DOHH2 (cell line): ENCODE measurements at regions not wholly inside any gene's neighbourhood (a gene's known extent, or its start where the extent isn't known, plus 50 kb on each side); places are given as distances from the start of the nearest gene placed in this dataset.
"Not testable (repeated sequence)": the region's sequence is repeated elsewhere in the genome, so short reads cannot be mapped to it uniquely, and the experiment has no call there.

Experiments
- H3F3A ChIP-seq: fragments of 200-600 bp; sonication (generic), shearing (Covaris generic); 2 replicates; pipeline ENCODE4 v1.6.0; 2016; ENCODE audit warnings: antibody characterized with exemption, mild to moderate bottlenecking; ENCODE audit not compliant: control insufficient read depth, insufficient read depth
- H3K27ac ChIP-seq: fragments of 200-600 bp; sonication (generic); 2 replicates; pipeline ENCODE4 v1.5.1; 2014; ENCODE audit warnings: low read depth, mild to moderate bottlenecking, low read length, moderate library complexity
- H3K27me3 ChIP-seq: fragments of 200-600 bp; sonication (generic); 2 replicates; pipeline ENCODE4 v1.6.1; 2014; ENCODE audit warnings: mild to moderate bottlenecking, low read length, mixed read lengths; ENCODE audit not compliant: control insufficient read depth
- H3K36me3 ChIP-seq: fragments of 200-600 bp; sonication (generic); 2 replicates; pipeline ENCODE4 v1.6.1; 2014; ENCODE audit warnings: mild to moderate bottlenecking, low read length, moderate library complexity, mixed read lengths; ENCODE audit not compliant: control insufficient read depth
- H3K4me1 ChIP-seq: fragments of 200-600 bp; sonication (generic); 2 replicates; pipeline ENCODE4 v1.6.1; 2014; ENCODE audit warnings: mild to moderate bottlenecking, low read length, mixed read lengths; ENCODE audit not compliant: control insufficient read depth
- H3K4me2 ChIP-seq: fragments of 200-600 bp; sonication (generic); 2 replicates; pipeline ENCODE4 v1.6.0; 2014; ENCODE audit warnings: mild to moderate bottlenecking, low read length, moderate library complexity
- H3K4me3 ChIP-seq: fragments of 200-600 bp; sonication (generic); 2 replicates; pipeline ENCODE4 v1.5.1; 2014; ENCODE audit warnings: mild to moderate bottlenecking, low read length, mixed read lengths
- H3K79me2 ChIP-seq: fragments of 200-600 bp; sonication (generic); 2 replicates; pipeline ENCODE4 v1.6.1; 2014; ENCODE audit warnings: mild to moderate bottlenecking, low read length, mixed read lengths; ENCODE audit not compliant: control insufficient read depth
- H3K9me2 ChIP-seq: fragments of 200-600 bp; sonication (generic); replicated peaks from 2 replicates; pipeline ENCODE4 v1.6.1; 2014; ENCODE audit warnings: mild to moderate bottlenecking, low read length, mixed read lengths; ENCODE audit not compliant: control insufficient read depth
- H3K9me3 ChIP-seq: fragments of 200-600 bp; sonication (generic); 2 replicates; pipeline ENCODE4 v1.6.1; 2014; ENCODE audit warnings: antibody characterized with exemption, low read length, mixed read lengths; ENCODE audit not compliant: control insufficient read depth, insufficient read depth
- H4K20me1 ChIP-seq: fragments of 200-600 bp; sonication (generic); 2 replicates; pipeline ENCODE4 v1.6.0; 2014; ENCODE audit warnings: low read depth, mild to moderate bottlenecking, antibody characterized with exemption, low read length, moderate library complexity; ENCODE audit not compliant: control insufficient read depth, insufficient read depth
- EZH2phosphoT487 ChIP-seq: fragments of 200-600 bp; sonication (generic); IDR thresholded peaks from 2 replicates; pipeline ENCODE4 v1.6.1; 2017; ENCODE audit warnings: borderline replicate concordance, mild to moderate bottlenecking, antibody characterized with exemption, low read length, moderate library complexity, mixed read lengths
- TF ChIP-seq, protein P1 (sequence below): fragments of 200-600 bp; sonication (generic); IDR thresholded peaks from one replicate; pipeline ENCODE4 v1.5.1; 2014; ENCODE audit warnings: antibody characterized with exemption, mild to moderate bottlenecking, low read depth, low read length; ENCODE audit not compliant: poor library complexity, severe bottlenecking

DNA sequence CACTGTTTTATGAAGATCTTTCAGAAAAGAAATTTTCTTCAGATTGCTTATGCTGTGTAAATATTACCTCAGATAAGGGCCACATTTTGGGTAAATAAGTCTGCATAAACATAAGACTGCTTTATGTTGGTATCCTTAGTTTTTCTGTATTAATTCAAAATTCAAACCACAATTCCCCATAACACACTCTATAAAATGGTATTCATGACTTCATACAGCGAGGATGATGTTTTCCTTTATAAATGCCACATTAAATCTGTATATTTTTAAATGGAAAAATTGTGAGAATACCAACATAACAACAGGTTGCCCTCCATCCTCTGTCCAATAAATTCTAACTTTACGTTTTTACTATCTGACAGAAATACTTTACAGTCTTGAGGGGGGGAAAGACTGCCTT lies 248.7 kb upstream of the CXADR start:
- Histone ChIP-seq H3K4me1 (no peaks in the 10 kb centered on the region), H3F3A (no peaks in the 10 kb centered on the region), H3K4me3 (no peak overlapping the region), H3K9me2 (no peaks in the 10 kb centered on the region), H3K27ac (no peak overlapping the region), H4K20me1 (no peaks in the 10 kb centered on the region), H3K27me3 (no peaks in the 10 kb centered on the region), H3K4me2 (no peak overlapping the region), H3K79me2 (no peaks in the 10 kb centered on the region), H3K36me3 (no peaks in the 10 kb centered on the region), H3K9me3 (no peaks in the 10 kb centered on the region)
- TF ChIP-seq, protein P1, sequence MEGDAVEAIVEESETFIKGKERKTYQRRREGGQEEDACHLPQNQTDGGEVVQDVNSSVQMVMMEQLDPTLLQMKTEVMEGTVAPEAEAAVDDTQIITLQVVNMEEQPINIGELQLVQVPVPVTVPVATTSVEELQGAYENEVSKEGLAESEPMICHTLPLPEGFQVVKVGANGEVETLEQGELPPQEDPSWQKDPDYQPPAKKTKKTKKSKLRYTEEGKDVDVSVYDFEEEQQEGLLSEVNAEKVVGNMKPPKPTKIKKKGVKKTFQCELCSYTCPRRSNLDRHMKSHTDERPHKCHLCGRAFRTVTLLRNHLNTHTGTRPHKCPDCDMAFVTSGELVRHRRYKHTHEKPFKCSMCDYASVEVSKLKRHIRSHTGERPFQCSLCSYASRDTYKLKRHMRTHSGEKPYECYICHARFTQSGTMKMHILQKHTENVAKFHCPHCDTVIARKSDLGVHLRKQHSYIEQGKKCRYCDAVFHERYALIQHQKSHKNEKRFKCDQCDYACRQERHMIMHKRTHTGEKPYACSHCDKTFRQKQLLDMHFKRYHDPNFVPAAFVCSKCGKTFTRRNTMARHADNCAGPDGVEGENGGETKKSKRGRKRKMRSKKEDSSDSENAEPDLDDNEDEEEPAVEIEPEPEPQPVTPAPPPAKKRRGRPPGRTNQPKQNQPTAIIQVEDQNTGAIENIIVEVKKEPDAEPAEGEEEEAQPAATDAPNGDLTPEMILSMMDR = no peak
- TF ChIP-seq EZH2phosphoT487 = no peak

DNA sequence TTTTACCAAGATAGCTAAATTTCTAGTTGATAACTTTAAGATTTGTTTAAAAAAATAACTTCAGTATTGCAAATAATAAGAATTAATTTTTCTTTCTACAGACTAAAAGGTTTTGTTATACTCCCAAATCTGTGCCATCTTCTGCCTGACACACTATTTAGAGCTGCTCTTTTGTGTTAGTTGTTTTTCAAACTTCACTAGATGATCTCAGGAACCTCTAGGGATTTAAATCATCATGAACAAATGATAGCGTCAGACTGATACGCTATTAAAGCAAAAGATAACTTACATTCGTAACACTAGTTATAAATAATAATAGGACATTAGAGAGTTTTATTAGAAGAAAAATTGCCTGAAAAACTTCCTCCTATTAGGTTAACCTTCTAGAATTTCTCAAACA lies 243.1 kb upstream of the CXADR start:
- H3K4me1 ChIP-seq = no peaks in the 10 kb centered on the region
- H4K20me1 ChIP-seq = no peaks in the 10 kb centered on the region
- H3K27ac ChIP-seq = no peak overlapping the region
- no peaks in the 10 kb centered on the region for H3K9me3 ChIP-seq
- H3K4me2 ChIP-seq = no peak overlapping the region
- H3K4me3 ChIP-seq = no peak overlapping the region
- H3F3A ChIP-seq = no peaks in the 10 kb centered on the region
- H3K36me3 ChIP-seq = no peaks in the 10 kb centered on the region
- H3K79me2 ChIP-seq = no peaks in the 10 kb centered on the region
- no peaks in the 10 kb centered on the region for H3K27me3 ChIP-seq
- no peak for TF ChIP-seq EZH2phosphoT487
- TF ChIP-seq, protein P1 = no peak
- no peaks in the 10 kb centered on the region for H3K9me2 ChIP-seq

DNA sequence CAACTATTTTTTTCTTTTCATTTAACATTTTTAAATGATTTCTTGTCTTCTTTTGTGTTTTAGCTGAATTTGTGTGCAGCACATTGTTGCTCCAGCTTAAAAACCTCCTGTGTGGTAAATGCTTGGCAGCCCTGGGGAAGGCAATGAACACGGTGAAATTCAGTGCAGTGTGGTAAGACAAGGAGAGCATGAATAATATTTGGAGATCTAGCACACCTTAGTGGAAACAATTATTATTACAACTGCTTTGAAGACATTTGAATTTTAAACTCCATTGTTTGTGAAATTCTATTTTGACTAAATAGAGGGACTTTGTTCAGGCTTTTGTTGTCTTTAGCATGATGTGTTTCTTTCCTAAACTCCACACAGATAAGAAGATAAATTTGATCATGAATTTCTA lies 242.6 kb upstream of the CXADR start:
- Histone ChIP-seq H3K27ac (no peak overlapping the region), H3K4me2 (no peak overlapping the region), H3K4me1 (no peaks in the 10 kb centered on the region), H3K79me2 (no peaks in the 10 kb centered on the region), H3K36me3 (no peaks in the 10 kb centered on the region), H3K27me3 (no peaks in the 10 kb centered on the region), H4K20me1 (no peaks in the 10 kb centered on the region), H3K9me3 (no peaks in the 10 kb centered on the region), H3F3A (no peaks in the 10 kb centered on the region), H3K9me2 (no peaks in the 10 kb centered on the region), H3K4me3 (no peak overlapping the region)
- no peak for TF ChIP-seq EZH2phosphoT487
- TF ChIP-seq, protein P1 = peak; percentile 31

DNA sequence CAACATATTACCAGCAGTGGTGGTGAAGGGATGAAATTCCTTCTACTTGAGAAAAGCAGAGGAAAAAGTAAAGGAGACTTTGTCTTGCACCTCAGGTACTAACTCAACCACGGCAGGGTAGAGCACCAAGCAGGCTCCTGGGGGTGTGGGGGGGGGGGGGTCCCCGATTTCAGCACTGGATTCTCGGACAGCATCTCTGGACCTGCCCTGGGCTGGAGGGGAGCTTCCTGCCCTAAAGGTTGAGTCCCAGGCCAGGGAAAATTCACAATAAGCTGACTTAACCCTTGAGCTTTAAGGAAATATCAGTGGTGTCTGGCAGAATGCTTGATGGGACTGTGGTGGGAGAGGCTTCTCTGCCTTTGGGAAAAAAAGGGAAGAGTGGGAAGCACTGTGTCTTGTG lies 233.2 kb upstream of the CXADR start:
- Histone ChIP-seq H3K4me2 (no peak overlapping the region), H3K9me3 (no peaks in the 10 kb centered on the region), H3K36me3 (no peaks in the 10 kb centered on the region), H3K4me1 (no peaks in the 10 kb centered on the region), H3K9me2 (no peaks in the 10 kb centered on the region), H4K20me1 (no peaks in the 10 kb centered on the region), H3K27ac (no peak overlapping the region), H3K79me2 (no peaks in the 10 kb centered on the region), H3K4me3 (no peak overlapping the region), H3F3A (no peaks in the 10 kb centered on the region), H3K27me3 (no peaks in the 10 kb centered on the region)
- TF ChIP-seq EZH2phosphoT487 = no peak
- TF ChIP-seq, protein P1 = no peak

DNA sequence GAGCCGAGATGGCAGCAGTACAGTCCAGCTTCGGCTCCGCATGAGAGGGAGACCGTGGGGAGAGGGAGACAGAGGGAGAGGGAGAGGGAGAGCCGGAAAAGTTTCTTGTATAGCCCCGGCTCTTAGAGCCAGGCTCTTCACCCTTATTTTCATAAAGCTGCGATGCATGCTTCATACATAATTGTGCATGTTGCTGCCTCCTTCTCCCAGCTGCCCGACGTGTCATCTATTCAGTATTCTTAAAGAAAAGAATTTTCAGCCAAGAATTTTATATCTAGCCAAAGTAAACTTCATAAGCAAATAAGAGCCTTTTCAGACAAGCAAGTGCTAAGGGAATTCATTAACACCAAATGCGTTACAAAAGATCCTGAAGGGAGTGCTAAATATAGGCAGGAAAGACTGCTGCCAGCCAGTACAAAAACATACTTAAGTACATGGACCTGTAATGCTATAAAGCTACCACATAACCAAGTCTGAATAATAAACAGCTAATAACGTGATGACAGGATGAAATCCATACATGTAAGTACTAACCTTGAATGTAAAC lies 219.8 kb upstream of the CXADR start:
- H3K27ac ChIP-seq, H3K4me1 ChIP-seq, H3K79me2 ChIP-seq, H3K27me3 ChIP-seq, H3K4me2 ChIP-seq, H3K9me2 ChIP-seq, H4K20me1 ChIP-seq, H3K4me3 ChIP-seq, H3K36me3 ChIP-seq, H3K9me3 ChIP-seq, H3F3A ChIP-seq: not testable (repeated sequence)
